ENCODE measurements at regions not wholly inside any gene's neighbourhood (a gene's known extent, or its start where the extent isn't known, plus 50 kb on each side); places are given as distances from the start of the nearest gene placed in this dataset.

- TF ChIP-seq FIP1L1 (IDR thresholded peaks at IDR 0.05; ENCODE audit: low read depth, low read length, poor library complexity, severe bottlenecking): no peak
- no peak for TF ChIP-seq MYNN (IDR thresholded peaks at IDR 0.05)
- TF ChIP-seq MYNN (CRISPR knock-in tag; IDR thresholded peaks at IDR 0.05): no peak
- no peak for TF ChIP-seq RCOR1 (IDR thresholded peaks at IDR 0.05; ENCODE audit: borderline replicate concordance in 1 of 2, low read depth in 2 of 2, low read length in 2 of 2)
- no peak for TF ChIP-seq ZNF444 (CRISPR knock-in tag; IDR thresholded peaks at IDR 0.05)
- no peak for TF ChIP-seq MAFG (tag; conservative IDR thresholded peaks at IDR 0.05)
- TF ChIP-seq KLF10 (CRISPR knock-in tag; IDR thresholded peaks at IDR 0.05): no peak
- TF ChIP-seq HDAC6 (IDR thresholded peaks at IDR 0.05; ENCODE audit: low read depth, low read length): no peak
- no peak for TF ChIP-seq SAP30 (IDR thresholded peaks at IDR 0.05; ENCODE audit: borderline replicate concordance, insufficient read depth, low read depth, low read length, poor library complexity, severe bottlenecking)
- TF ChIP-seq CHCHD3 (CRISPR knock-in tag; IDR thresholded peaks at IDR 0.05): no peak
Measured at GRCh38 chr6:103139377-103139776, 1720.3 kb downstream of the HACE1 start (continued).

GRCh38 chr6:103124471-103124870 lies 1731.0 kb downstream of the GRIK2 start:
- no peak overlapping the region for H2AFZ ChIP-seq (ENCODE audit: low read depth, low read length)
- no peak for FAIRE-seq
- no peaks in the 10 kb centered on the region for H3K27me3 ChIP-seq (ENCODE audit: control insufficient read depth in 2 of 2, insufficient read depth in 2 of 2, low read length in 2 of 2)
- H3K4me1 ChIP-seq (replicated peaks in 1 of 2; ENCODE audit: control insufficient read depth in 2 of 2, insufficient read depth in 2 of 2, low read length in 2 of 2): no peaks in the 10 kb centered on the region
- no peak overlapping the region for H3K9ac ChIP-seq (ENCODE audit: insufficient read depth in 1 of 2, low read depth in 2 of 2, low read length in 2 of 2)
- no peak for DNase-seq (ENCODE audit: extremely low read depth in 1 of 4, low spot score in 3 of 4)
- WGBS (ENCODE audit: insufficient coverage, low coverage, missing lambda C conversion rate): 0% methylated on average over 4 of the region's 4 CpGs
- in situ Hi-C loops (cut with MboI): no loop called here
- H3K4me2 ChIP-seq (ENCODE audit: insufficient read depth, low read length): no peak overlapping the region
- intact Hi-C loops (cut with micrococcal nuclease): no loop called here
- H3K9me3 ChIP-seq (replicated peaks; ENCODE audit: control insufficient read depth, insufficient read depth, low read depth, low read length): no peaks in the 10 kb centered on the region
- H3K79me2 ChIP-seq (ENCODE audit: control insufficient read depth, insufficient read depth, low read length): no peaks in the 10 kb centered on the region
- CTCF ChIA-PET (ENCODE audit: low intra/inter-chr PET ratio): no interaction called here
- no TSS peak for BruUV-seq (replicated peaks)
- H3K27ac ChIP-seq (ENCODE audit: extremely low read depth, low read depth, low read length): no peak overlapping the region
- H3K9me1 ChIP-seq (ENCODE audit: control insufficient read depth, insufficient read depth, low read length): no peaks in the 10 kb centered on the region
- ATAC-seq: no peak
- POLR2A ChIA-PET: no interaction called here
- H4K20me1 ChIP-seq (replicated peaks; ENCODE audit: control insufficient read depth, insufficient read depth, low read length): no peaks in the 10 kb centered on the region
- no peak overlapping the region for H3K4me3 ChIP-seq
- no peaks in the 10 kb centered on the region for H3K36me3 ChIP-seq (ENCODE audit: control insufficient read depth, insufficient read depth, low read length)
- TF ChIP-seq ZNF239 (CRISPR knock-in tag; IDR thresholded peaks at IDR 0.05) (no peak), KLF13 (tag; IDR thresholded peaks at IDR 0.05; ENCODE audit: borderline replicate concordance, low read depth) (no peak), TSC22D4 (tag; IDR thresholded peaks at IDR 0.05) (no peak), HDAC1 (IDR thresholded peaks at IDR 0.05) (no peak), RBFOX2 (IDR thresholded peaks at IDR 0.05; ENCODE audit: low read depth, low read length) (no peak), ILK (tag; IDR thresholded peaks at IDR 0.05; ENCODE audit: borderline replicate concordance, low read depth) (no peak)
- TF ChIP-seq, protein P1, sequence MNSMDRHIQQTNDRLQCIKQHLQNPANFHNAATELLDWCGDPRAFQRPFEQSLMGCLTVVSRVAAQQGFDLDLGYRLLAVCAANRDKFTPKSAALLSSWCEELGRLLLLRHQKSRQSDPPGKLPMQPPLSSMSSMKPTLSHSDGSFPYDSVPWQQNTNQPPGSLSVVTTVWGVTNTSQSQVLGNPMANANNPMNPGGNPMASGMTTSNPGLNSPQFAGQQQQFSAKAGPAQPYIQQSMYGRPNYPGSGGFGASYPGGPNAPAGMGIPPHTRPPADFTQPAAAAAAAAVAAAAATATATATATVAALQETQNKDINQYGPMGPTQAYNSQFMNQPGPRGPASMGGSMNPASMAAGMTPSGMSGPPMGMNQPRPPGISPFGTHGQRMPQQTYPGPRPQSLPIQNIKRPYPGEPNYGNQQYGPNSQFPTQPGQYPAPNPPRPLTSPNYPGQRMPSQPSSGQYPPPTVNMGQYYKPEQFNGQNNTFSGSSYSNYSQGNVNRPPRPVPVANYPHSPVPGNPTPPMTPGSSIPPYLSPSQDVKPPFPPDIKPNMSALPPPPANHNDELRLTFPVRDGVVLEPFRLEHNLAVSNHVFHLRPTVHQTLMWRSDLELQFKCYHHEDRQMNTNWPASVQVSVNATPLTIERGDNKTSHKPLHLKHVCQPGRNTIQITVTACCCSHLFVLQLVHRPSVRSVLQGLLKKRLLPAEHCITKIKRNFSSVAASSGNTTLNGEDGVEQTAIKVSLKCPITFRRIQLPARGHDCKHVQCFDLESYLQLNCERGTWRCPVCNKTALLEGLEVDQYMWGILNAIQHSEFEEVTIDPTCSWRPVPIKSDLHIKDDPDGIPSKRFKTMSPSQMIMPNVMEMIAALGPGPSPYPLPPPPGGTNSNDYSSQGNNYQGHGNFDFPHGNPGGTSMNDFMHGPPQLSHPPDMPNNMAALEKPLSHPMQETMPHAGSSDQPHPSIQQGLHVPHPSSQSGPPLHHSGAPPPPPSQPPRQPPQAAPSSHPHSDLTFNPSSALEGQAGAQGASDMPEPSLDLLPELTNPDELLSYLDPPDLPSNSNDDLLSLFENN (IDR thresholded peaks at IDR 0.05; ENCODE audit: low read depth in 2 of 2, low read length in 2 of 2): no peak
- TF ChIP-seq, protein P2, sequence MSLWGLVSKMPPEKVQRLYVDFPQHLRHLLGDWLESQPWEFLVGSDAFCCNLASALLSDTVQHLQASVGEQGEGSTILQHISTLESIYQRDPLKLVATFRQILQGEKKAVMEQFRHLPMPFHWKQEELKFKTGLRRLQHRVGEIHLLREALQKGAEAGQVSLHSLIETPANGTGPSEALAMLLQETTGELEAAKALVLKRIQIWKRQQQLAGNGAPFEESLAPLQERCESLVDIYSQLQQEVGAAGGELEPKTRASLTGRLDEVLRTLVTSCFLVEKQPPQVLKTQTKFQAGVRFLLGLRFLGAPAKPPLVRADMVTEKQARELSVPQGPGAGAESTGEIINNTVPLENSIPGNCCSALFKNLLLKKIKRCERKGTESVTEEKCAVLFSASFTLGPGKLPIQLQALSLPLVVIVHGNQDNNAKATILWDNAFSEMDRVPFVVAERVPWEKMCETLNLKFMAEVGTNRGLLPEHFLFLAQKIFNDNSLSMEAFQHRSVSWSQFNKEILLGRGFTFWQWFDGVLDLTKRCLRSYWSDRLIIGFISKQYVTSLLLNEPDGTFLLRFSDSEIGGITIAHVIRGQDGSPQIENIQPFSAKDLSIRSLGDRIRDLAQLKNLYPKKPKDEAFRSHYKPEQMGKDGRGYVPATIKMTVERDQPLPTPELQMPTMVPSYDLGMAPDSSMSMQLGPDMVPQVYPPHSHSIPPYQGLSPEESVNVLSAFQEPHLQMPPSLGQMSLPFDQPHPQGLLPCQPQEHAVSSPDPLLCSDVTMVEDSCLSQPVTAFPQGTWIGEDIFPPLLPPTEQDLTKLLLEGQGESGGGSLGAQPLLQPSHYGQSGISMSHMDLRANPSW (CRISPR knock-in tag; IDR thresholded peaks at IDR 0.05): no peak
